ENCODE measurements at regions not wholly inside any gene's neighbourhood (a gene's known extent, or its start where the extent isn't known, plus 50 kb on each side); places are given as distances from the start of the nearest gene placed in this dataset.

DNA sequence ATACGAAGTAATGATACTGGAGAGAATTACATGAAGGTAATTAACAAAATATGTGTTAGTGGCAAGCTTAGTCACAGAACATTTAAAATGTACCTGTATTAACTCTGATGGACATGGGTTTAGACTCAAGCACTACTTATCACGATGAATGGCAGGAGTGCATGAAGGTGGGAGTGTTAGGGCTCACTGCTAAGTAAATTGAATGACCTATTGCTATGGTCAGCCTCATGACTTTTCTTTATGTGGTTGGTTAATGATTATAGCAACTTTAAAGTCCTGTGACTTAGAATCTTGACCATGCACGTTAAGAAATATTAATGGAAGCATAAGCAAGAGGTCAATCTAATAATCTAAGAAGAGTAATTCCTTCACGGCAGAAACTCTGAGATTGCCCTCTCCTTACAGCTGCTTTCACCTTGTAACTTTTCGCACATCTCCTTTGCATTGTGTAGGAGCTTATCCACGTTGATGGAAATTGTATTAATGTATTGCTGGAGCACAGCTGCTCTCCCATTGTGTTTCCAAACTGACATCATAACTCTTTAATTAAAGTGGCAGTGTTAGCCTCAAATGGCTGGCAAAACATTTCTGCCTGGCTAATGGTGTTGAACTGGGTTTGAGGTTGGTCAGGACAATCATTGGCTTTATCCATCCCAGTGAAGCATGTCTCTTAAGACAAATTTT is 114.5 kb downstream of the RXFP2 start:
- no peak for DNase-seq

GRCh38 chr13:31859571-31859970 is 120.2 kb downstream of the RXFP2 start:
- no peak for DNase-seq

- DNase-seq = no peak
Observed at GRCh38 chr13:31860002-31860401, 120.7 kb downstream of the RXFP2 start.

DNA sequence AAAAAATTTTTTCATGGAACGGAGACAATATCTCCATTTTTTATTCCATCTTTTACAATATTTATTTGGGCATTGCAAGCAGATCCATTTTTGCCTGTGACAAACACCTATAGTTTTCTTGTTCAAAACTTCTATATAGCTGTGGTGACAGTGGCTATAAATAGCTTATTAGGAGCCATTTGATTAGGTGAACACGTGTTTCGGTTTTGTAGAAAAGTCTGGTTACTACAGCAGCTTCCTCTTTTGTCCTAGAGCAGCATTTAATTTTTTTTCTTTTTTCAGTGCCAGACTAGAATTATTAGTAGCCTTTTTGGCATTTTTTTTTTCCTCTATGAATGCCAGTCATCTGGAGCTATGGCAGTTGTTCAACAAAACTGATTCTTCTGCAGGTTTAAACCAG is 123.5 kb downstream of the RXFP2 start:
- peak in 1 of 2 donors; percentile 12 for DNase-seq

GRCh38 chr13:31864307-31864706 is 125.0 kb downstream of the RXFP2 start:
- no peak for DNase-seq

GRCh38 chr13:31866099-31866498 is 126.8 kb downstream of the RXFP2 start:
- DNase-seq = no peak

DNA sequence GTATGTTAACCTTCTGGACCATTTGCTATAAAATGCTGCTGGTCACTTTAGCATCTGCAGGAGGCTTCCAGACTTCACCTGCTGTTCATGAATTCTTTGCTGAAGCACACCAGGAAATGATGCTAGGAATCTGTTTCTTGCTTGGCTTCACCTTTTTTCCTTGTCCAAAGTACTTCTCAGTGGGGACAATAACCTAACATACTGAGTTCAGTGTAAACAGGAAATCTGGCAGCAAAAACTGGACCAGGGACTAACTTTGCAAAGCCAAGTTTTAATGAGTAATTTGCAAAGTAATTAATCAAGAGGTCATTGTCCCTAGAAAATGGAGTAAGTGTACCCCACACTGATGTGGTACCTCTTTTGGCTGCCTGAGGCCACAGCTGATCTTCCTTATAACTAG is 128.4 kb downstream of the RXFP2 start:
- DNase-seq = no peak

DNA sequence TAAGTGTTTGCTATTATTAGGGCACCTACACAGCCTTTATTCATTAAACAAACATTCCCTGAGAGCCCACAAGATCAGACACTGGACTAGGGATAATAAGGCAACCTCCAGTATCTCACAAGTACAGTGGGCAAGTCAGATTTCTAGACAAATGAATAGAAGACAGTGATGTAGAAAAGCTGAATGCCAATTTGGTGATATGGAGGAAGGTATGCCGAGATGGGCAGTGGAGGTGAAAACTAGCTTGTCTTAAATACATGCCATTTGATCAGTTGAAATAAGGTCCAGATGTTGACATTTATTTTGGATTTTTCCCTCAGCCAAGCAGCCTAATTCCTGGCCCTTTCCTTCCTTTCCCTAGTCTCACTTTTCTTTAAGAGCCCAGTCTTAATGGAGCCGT is 130.3 kb downstream of the RXFP2 start:
- no peak for DNase-seq

DNA sequence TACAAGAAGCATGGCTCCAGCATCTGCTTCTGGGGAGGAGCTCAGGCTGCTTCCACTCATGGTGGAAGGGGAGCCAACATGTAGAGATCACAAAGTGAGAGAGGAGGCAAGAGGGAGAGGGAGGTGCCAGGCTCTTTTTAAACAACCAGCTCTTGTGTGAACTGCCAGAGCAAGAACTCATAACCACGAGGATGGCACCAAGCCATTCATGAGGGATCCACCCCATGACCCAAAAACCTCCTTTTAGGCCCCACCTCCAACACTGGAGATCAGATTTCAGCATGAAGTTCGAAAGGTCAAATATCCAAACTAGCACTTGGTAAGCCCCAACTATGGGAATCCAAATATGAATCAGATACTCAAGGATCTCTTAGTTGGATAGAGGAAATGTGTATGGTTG is 131.2 kb downstream of the RXFP2 start:
- DNase-seq = no peak

DNA sequence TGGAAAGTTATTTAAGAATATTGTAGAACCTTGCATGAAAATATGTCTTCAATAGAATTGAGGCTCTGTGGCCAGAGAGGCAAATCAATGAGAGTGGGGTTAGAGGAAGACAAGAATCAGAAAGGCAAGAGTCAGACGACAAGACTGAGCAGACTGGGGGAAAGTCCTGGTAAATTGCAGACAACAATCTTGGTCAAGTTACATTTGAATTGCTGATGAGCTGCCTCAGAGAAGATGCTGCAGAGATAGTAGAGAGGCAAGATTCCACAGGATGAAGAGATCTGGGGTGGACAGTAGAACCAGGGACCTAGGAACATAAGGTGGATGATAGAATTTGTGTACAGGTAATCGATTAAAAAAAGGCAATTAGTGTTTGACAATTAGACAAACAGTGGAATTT is 133.8 kb downstream of the RXFP2 start:
- DNase-seq = no peak

DNA sequence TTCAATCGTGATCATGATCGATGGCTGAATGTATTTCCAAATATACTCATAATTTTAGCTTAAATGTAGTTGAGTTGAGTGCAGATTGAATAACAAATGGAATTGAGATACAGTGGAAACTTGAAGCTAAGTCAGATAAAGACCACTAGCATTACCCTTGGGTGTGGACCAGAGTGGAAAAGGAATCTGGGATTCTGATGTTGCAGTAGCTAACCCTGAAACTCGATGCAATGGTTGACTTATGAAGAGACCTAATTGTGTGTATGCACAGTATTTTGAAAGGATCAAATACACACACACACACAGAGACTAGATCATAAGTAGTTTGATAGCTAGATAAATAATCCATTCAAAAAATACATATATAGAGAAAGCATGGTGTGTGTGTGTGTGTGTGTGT is 135.8 kb downstream of the RXFP2 start:
- DNase-seq = no peak

DNA sequence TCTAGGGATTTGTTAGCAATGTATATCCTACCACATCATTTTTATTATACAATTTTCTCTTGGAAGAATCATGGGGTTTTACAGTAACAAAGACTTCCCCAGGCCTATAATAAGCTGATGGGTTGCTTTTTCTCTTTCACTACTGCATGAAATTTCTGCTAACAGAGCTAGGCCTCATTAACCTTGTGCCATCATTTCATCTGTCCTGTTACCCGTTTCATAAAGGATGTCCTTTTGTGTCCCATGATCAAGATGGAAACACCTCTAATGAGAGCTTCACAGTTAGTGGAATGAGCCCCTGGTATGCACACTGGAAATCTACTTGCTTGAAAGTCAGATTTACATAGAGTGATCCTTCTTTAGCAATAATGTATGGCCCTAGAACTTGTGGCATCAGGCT is 138.7 kb downstream of the RXFP2 start:
- DNase-seq = no peak

DNA sequence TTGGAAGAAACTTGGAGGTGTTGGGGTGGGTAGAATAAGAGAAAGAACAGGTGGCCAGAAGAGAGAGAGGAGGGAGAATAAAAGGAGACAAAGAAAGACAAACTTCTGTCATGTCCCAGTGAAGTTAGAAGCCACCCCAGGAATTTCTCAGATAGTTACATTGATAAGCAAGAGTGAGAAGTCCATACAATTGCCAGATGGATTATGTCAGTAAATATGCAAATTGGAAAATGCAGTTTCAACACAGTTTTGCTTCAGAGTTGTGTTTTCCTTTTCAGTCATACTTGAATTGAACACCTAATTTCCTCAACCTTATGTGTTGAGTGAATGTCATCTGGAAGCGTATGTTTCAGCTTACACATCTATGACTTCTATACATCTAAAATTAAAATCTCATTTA is 139.2 kb downstream of the RXFP2 start:
- no peak for DNase-seq

DNA sequence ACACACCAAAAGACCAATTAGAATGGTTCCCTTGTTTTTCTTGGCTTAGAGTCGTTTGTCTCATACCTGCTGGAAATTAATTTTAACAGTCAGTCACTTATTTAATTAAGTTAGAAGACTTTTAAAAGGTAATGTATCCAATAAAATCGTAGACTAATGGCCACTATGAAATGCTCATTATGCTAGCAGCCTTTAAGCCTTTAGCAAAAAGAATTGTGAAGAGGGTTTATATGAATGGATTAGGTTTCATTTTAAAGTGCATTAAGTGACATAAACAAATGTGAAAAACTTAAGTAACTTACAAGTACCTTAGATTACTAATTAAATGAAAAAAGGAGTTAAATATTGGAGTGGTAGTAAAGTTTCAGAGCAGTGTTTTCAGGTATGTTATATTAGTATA is 139.6 kb downstream of the RXFP2 start:
- no peak for DNase-seq

GRCh38 chr13:31880851-31881494 is 141.6 kb downstream of the RXFP2 start:
- DNase-seq = no peak

DNA sequence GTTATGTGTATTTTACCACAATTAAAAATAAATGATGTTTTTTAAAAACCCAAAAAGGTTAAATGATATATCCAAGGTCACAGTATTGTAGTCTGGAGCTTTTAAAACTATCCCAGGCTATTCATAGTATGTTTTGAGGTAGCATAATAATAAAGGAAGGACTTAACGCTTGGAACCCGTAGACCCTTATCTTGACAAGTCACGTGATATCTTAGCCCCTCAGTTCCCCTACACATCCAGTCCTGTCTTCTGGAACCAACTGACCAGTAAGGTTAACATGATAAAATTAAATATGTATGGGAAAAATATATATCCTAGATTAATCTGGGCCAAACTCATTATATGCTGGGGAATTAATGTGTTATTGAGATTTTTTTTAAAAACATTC is 142.2 kb downstream of the RXFP2 start:
- no peak for DNase-seq

DNA sequence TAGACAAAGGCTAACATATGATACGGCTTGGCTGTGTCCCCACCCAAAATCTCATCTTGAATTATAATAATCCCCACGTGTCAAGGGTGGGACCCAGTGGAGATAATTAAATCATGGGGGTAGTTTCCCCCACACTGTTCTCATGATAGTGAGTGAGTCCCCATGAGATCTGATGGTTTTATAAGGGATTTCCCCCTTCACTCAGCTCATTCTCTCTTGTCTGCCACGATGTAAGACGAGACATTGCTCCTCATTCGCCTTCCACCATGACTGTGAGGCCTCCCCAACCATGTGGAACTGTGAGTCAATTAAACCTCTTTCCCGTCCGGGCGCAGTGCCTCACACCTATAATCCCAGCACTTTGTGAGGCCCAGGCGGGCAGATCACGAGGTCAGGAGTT is 143.5 kb downstream of the RXFP2 start:
- no peak for DNase-seq

- no peak for DNase-seq
Observed at GRCh38 chr13:31884556-31884955, 145.2 kb downstream of the RXFP2 start.

DNA sequence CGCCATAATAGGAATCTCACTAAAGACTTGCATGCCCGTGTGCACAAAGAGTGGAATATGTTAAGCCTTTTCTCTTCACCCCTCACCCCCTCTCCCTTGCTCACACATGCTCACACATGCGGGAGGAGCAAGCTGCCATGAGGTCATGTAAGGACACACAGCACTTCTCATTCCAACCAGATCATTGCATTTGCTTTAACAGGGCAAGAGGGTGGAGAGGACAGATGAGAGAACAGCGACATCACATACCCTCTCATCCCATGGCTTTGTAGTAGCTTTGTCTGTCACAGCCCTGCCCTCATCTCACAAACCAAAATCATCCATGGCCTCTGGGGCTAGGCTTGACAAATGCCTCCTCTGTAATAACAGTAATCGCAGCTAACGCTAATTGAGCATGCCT is 145.6 kb upstream of the FRY start:
- peak in 1 of 2 donors; percentile 19 for DNase-seq

- DNase-seq = peak in 1 of 2 donors; percentile 21
Observed at GRCh38 chr13:31887286-31887685, 144.3 kb upstream of the FRY start.

DNA sequence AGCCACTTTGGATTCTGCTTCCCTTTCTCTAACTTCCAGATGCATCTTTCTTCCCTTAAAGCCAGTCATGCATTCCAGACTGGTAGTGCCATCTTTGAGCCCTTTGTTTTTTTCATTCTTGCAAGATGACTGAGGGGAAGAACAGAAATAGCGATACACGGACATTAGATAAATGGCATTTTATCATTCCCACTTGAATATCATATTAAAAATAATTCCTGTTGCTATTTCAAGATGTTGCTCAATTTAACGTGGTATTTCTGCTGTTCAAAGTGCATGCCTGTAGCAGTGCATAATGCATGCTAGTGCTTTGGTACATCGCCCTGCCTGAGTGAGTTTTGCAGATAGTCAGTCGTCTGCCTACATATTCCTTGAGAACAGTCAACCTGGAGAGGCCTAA is 140.6 kb upstream of the FRY start:
- no peak for DNase-seq

DNA sequence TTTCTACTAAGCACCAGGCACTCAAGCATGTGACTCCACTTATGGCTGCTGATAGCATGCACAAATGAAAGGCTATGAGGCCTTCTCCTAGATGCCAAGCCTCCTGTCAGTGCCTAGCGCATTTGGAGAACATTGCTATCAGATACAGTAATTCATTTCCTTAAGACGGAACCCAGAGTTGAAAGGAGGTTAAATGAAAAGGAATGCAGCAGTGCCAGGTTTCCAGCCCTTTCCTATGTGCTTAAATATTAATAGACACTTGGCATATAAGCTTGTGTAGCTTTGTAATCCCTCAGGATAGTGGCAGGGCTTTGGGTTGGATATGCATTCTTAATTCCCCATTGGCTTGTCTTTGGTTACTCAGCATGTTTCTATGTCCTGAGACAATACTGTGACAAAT is 140.1 kb upstream of the FRY start:
- DNase-seq = no peak

GRCh38 chr13:31894931-31895330 is 136.6 kb upstream of the FRY start:
- no peak for DNase-seq

GRCh38 chr13:31895691-31896090 is 135.9 kb upstream of the FRY start:
- DNase-seq = no peak

DNA sequence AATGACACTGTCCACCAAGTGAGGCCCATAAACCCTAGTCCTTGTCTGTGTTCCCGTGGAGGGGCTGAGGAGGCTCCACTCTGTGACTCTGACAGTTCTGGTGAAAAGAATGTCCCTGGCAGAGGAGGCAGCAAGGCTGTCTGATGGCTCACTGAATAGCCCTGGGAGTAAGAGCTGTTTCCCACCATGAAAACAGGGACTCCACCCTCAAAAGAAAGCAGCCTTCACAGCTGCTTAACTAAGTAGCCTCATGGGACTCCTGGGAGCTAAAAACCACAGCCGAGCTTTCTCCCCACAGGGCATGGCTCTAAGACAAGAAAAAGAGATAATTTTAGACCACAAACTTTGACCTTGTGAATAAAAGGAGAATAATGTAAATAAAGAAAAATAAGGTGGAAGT is 135.1 kb upstream of the FRY start:
- no peak for DNase-seq
